Breast epithelium (tissue), 3 donors: ENCODE measurements at regions not wholly inside any gene's neighbourhood (a gene's known extent, or its start where the extent isn't known, plus 50 kb on each side); places are given as distances from the start of the nearest gene placed in this dataset.

Source experiments
- CTCF ChIP-seq, 3 donors: fragments of 450-650 bp; IDR thresholded peaks; one replicate each; pipeline ENCODE4 v1.5.1; 2016 to 2017; ENCODE audit warnings: antibody characterized with exemption in 3 of 3, mild to moderate bottlenecking in 3 of 3, moderate library complexity in 3 of 3
- POLR2AphosphoS5 ChIP-seq, 3 donors: sonication (generic); formaldehyde crosslinking; IDR thresholded peaks; one replicate each; pipeline ENCODE4 v1.6.1; 2017; ENCODE audit warnings: antibody characterized with exemption in 3 of 3

GRCh38 chr14:55756078-55756477, 176.1 kb downstream of the KTN1 start:
- TF ChIP-seq CTCF (IDR thresholded peaks at IDR 0.05) (no peak), POLR2AphosphoS5 (IDR thresholded peaks at IDR 0.05) (no peak)
